ENCODE measurements at regions not wholly inside any gene's neighbourhood (a gene's known extent, or its start where the extent isn't known, plus 50 kb on each side); places are given as distances from the start of the nearest gene placed in this dataset.

- H3K27ac ChIP-seq (ENCODE audit: low read depth, low read length), result no peak overlapping the region
- no peaks in the 10 kb centered on the region for H3K79me2 ChIP-seq (ENCODE audit: insufficient read depth, low read length)
- TF ChIP-seq ZBTB33 (IDR thresholded peaks at IDR 0.05; ENCODE audit: extremely low read depth, insufficient replicate concordance, low read length), result no peak
- TF ChIP-seq SRF (IDR thresholded peaks at IDR 0.05; ENCODE audit: low read depth), result no peak
- no peak for TF ChIP-seq CBX3 (IDR thresholded peaks at IDR 0.05; ENCODE audit: low read depth)
- no peak for TF ChIP-seq POLR2AphosphoS5 (IDR thresholded peaks at IDR 0.05; ENCODE audit: low read depth, low read length)
- no peak for TF ChIP-seq REST (IDR thresholded peaks at IDR 0.05; ENCODE audit: low read depth)
- TF ChIP-seq CEBPB (IDR thresholded peaks at IDR 0.05; ENCODE audit: low read depth), result no peak
- no peak for TF ChIP-seq RAD21 (IDR thresholded peaks at IDR 0.05; ENCODE audit: low read depth)
- TF ChIP-seq EGR1 (IDR thresholded peaks at IDR 0.05; ENCODE audit: low read depth), result no peak
- TF ChIP-seq POLR2A (IDR thresholded peaks at IDR 0.05; ENCODE audit: borderline replicate concordance, extremely low read depth, insufficient read depth, insufficient read length), result no peak
- no peak for TF ChIP-seq ZFX (IDR thresholded peaks at IDR 0.05)
- no peak for TF ChIP-seq JUND (IDR thresholded peaks at IDR 0.05)
- no peak overlapping the region for H3K4me2 ChIP-seq (ENCODE audit: low read length)
- RAD21 ChIA-PET (ENCODE audit: low non-redundant PET in 1 of 2, low total read pairs in 2 of 2, uncharacterized antibody in 2 of 2, unreplicated experiment in 2 of 2), result no interaction called here
- no peaks in the 10 kb centered on the region for H3K4me1 ChIP-seq (ENCODE audit: control insufficient read depth in 1 of 2, insufficient read depth in 2 of 2, low read length in 2 of 2)
- POLR2A ChIA-PET, result no interaction called here
- H3K9me2 ChIP-seq (ENCODE audit: insufficient read depth), result no peaks in the 10 kb centered on the region
- H3K27me3 ChIP-seq (ENCODE audit: insufficient read depth, low read length), result no peaks in the 10 kb centered on the region
- no peak overlapping the region for H3K4me3 ChIP-seq (replicated peaks in 1 of 2; ENCODE audit: low read depth in 1 of 2, low read length in 2 of 2)
- no TSS peak for BruUV-seq (replicated peaks)
- no peak overlapping the region for H3K9ac ChIP-seq (ENCODE audit: low read length)
- no peaks in the 10 kb centered on the region for H3K9me3 ChIP-seq (ENCODE audit: control insufficient read depth in 1 of 2, insufficient read depth in 1 of 2, low read depth in 1 of 2, low read length in 2 of 2)
- ATAC-seq (peak; percentile 46; the same call in 1 of the 2 replicates), DNase-seq (ENCODE audit: low read depth, low spot score) (no peak)
- H2AFZ ChIP-seq (ENCODE audit: low read depth, low read length, poor library complexity, severe bottlenecking), result no peak overlapping the region
- CTCF ChIA-PET, result no interaction called here
- H3K36me3 ChIP-seq (ENCODE audit: control insufficient read depth in 1 of 2, insufficient read depth in 2 of 2, low read length in 2 of 2), result no peaks in the 10 kb centered on the region
- intact Hi-C loops (cut with micrococcal nuclease), result no loop called here
- no peaks in the 10 kb centered on the region for H4K20me1 ChIP-seq (ENCODE audit: insufficient read depth)
These were observed 62.4 kb upstream of the MYEOV start for GRCh38 chr11:69231466-69232018.
